ENCODE measurements at regions not wholly inside any gene's neighbourhood (a gene's known extent, or its start where the extent isn't known, plus 50 kb on each side); places are given as distances from the start of the nearest gene placed in this dataset.

DNA sequence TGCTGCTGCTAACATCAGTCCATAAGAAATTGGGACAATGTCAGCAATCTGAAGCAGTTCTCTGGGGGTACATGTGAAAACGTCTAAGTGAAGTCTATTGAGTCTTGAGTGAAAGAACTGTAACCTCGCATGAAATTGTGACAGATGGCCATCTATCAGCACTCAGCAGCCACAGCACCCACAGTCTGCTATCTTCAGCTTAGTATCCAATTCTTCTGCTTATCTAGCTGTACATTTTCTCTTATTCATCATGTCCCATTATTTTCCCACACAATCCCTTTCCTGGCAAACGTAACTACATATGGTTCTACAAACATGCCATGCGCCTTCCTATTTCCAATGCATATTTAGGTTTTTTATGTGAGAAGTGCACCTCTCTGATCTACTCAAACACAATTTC lies 629.7 kb downstream of the NTRK3 start:
- Histone ChIP-seq H3K4me1 (ENCODE audit: insufficient read depth, low read length) (no peaks in the 10 kb centered on the region), H3K9ac (ENCODE audit: low read depth, low read length) (no peak overlapping the region), H3K9me3 (ENCODE audit: insufficient read depth, low read depth, low read length) (no peaks in the 10 kb centered on the region), H3K36me3 (ENCODE audit: insufficient read depth, low read length) (no peaks in the 10 kb centered on the region), H3K27me3 (ENCODE audit: insufficient read depth, low read length) (no peaks in the 10 kb centered on the region), H3K27ac (ENCODE audit: low read depth, low read length) (no peak overlapping the region), H3K4me3 (ENCODE audit: low read length) (no peak overlapping the region)
- 93% methylated on average over 4 of the region's 4 CpGs for WGBS

- H3K4me1 ChIP-seq (ENCODE audit: insufficient read depth, low read length): 0 out of 2 replicates have a peak, but pooled peaks cover 2% of the 10 kb centered on the region
- no peak overlapping the region for H3K9ac ChIP-seq (ENCODE audit: low read depth, low read length)
- H3K36me3 ChIP-seq (ENCODE audit: insufficient read depth, low read length): no peaks in the 10 kb centered on the region
- H3K4me3 ChIP-seq (ENCODE audit: low read length): no peak overlapping the region
- no peaks in the 10 kb centered on the region for H3K27me3 ChIP-seq (ENCODE audit: insufficient read depth, low read length)
- H3K9me3 ChIP-seq (ENCODE audit: insufficient read depth, low read depth, low read length): no peaks in the 10 kb centered on the region
- H3K27ac ChIP-seq (ENCODE audit: low read depth, low read length): no peak overlapping the region
- WGBS: 76% methylated on average over 6 of the region's 6 CpGs
Measured at GRCh38 chr15:87623832-87624231, 632.7 kb downstream of the NTRK3 start.

DNA sequence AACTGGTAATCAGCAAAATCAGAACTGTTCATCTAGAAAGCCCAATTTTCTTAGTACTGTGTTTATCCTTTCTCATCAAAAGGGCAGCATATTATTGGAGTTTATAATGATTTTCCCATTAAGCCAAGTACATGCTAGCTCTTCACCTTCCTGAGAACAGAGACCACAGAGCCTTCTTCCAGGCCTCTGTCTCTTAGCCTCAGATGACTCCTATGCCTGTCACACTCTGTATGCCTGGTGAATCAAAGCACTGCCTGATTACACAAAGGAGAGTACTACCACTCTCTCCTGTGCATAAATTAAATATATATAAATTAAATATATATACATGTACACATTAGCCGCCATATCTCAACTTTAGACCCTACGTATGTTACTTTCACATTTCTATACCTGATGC lies 636.1 kb downstream of the NTRK3 start:
- WGBS: no CpG with 5 or more reads among the region's 2 CpGs
- Histone ChIP-seq H3K27ac (ENCODE audit: low read depth, low read length) (no peak overlapping the region), H3K4me1 (ENCODE audit: insufficient read depth, low read length) (0 out of 2 replicates have a peak, but pooled peaks cover 3% of the 10 kb centered on the region), H3K9me3 (ENCODE audit: insufficient read depth, low read depth, low read length) (no peaks in the 10 kb centered on the region), H3K9ac (ENCODE audit: low read depth, low read length) (no peak overlapping the region), H3K4me3 (ENCODE audit: low read length) (no peak overlapping the region), H3K36me3 (ENCODE audit: insufficient read depth, low read length) (no peaks in the 10 kb centered on the region), H3K27me3 (ENCODE audit: insufficient read depth, low read length) (no peaks in the 10 kb centered on the region)

- no peaks in the 10 kb centered on the region for H3K27me3 ChIP-seq (ENCODE audit: insufficient read depth, low read length)
- H3K4me3 ChIP-seq (ENCODE audit: low read length): no peak overlapping the region
- no peaks in the 10 kb centered on the region for H3K36me3 ChIP-seq (ENCODE audit: insufficient read depth, low read length)
- no peaks in the 10 kb centered on the region for H3K9me3 ChIP-seq (ENCODE audit: insufficient read depth, low read depth, low read length)
- H3K27ac ChIP-seq (ENCODE audit: low read depth, low read length): no peak overlapping the region
- no peak overlapping the region for H3K9ac ChIP-seq (ENCODE audit: low read depth, low read length)
- WGBS: 84% methylated on average over 9 of the region's 9 CpGs
- H3K4me1 ChIP-seq (ENCODE audit: insufficient read depth, low read length): 0 out of 2 replicates have a peak, but pooled peaks cover 3% of the 10 kb centered on the region
Measured at GRCh38 chr15:87619161-87619960, 637.2 kb downstream of the NTRK3 start.

GRCh38 chr15:87618203-87618725 lies 638.3 kb downstream of the NTRK3 start:
- Histone ChIP-seq H3K4me3 (ENCODE audit: low read length) (no peak overlapping the region), H3K27me3 (ENCODE audit: insufficient read depth, low read length) (no peaks in the 10 kb centered on the region), H3K36me3 (ENCODE audit: insufficient read depth, low read length) (no peaks in the 10 kb centered on the region), H3K27ac (ENCODE audit: low read depth, low read length) (no peak overlapping the region), H3K9ac (ENCODE audit: low read depth, low read length) (no peak overlapping the region), H3K4me1 (ENCODE audit: insufficient read depth, low read length) (0 out of 2 replicates have a peak, but pooled peaks cover 3% of the 10 kb centered on the region), H3K9me3 (ENCODE audit: insufficient read depth, low read depth, low read length) (no peaks in the 10 kb centered on the region)
- 72% methylated on average over 4 of the region's 4 CpGs for WGBS

DNA sequence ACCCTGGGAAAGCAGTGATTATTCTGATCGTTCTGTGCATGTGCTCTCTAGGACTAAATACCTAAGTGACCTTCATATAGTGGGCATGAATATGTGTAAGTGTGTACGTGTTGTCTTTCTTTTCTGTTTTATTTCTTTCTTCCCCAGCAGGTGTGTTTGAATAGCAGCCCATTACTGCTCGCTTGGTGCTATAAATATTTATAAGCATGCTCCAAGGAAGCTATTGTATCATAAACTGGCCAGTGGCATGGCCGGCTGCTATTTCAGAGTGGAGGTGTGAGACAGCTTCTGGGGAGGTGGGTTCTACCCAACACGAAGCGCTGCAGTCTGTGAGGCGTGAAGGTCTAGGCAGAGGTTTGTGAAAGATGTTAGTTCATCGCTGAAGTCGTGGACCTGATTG lies 641.8 kb downstream of the NTRK3 start:
- no peak overlapping the region for H3K4me3 ChIP-seq (ENCODE audit: low read length)
- H3K27ac ChIP-seq (ENCODE audit: low read depth, low read length): no peak overlapping the region
- H3K27me3 ChIP-seq (ENCODE audit: insufficient read depth, low read length): no peaks in the 10 kb centered on the region
- no peak overlapping the region for H3K9ac ChIP-seq (ENCODE audit: low read depth, low read length)
- H3K36me3 ChIP-seq (ENCODE audit: insufficient read depth, low read length): no peaks in the 10 kb centered on the region
- 0 out of 2 replicates have a peak, but pooled peaks cover 3% of the 10 kb centered on the region for H3K4me1 ChIP-seq (ENCODE audit: insufficient read depth, low read length)
- no peaks in the 10 kb centered on the region for H3K9me3 ChIP-seq (ENCODE audit: insufficient read depth, low read depth, low read length)
- 97% methylated on average over 9 of the region's 9 CpGs for WGBS

- Histone ChIP-seq H3K36me3 (ENCODE audit: insufficient read depth, low read length) (no peaks in the 10 kb centered on the region), H3K9ac (ENCODE audit: low read depth, low read length) (no peak overlapping the region), H3K27me3 (ENCODE audit: insufficient read depth, low read length) (no peaks in the 10 kb centered on the region), H3K9me3 (ENCODE audit: insufficient read depth, low read depth, low read length) (no peaks in the 10 kb centered on the region), H3K4me3 (ENCODE audit: low read length) (no peak overlapping the region), H3K4me1 (ENCODE audit: insufficient read depth, low read length) (no peaks in the 10 kb centered on the region), H3K27ac (ENCODE audit: low read depth, low read length) (no peak overlapping the region)
- WGBS: 93% methylated on average over 8 of the region's 8 CpGs
Measured at GRCh38 chr15:87610366-87610765, 646.2 kb downstream of the NTRK3 start.

GRCh38 chr15:87609894-87610293 lies 646.6 kb downstream of the NTRK3 start:
- 83% methylated on average over 4 of the region's 4 CpGs for WGBS
- Histone ChIP-seq H3K4me1 (ENCODE audit: insufficient read depth, low read length) (no peaks in the 10 kb centered on the region), H3K27ac (ENCODE audit: low read depth, low read length) (no peak overlapping the region), H3K9me3 (ENCODE audit: insufficient read depth, low read depth, low read length) (no peaks in the 10 kb centered on the region), H3K27me3 (ENCODE audit: insufficient read depth, low read length) (no peaks in the 10 kb centered on the region), H3K9ac (ENCODE audit: low read depth, low read length) (no peak overlapping the region), H3K36me3 (ENCODE audit: insufficient read depth, low read length) (no peaks in the 10 kb centered on the region), H3K4me3 (ENCODE audit: low read length) (no peak overlapping the region)

GRCh38 chr15:87609474-87609873 lies 647.1 kb downstream of the NTRK3 start:
- no peak overlapping the region for H3K27ac ChIP-seq (ENCODE audit: low read depth, low read length)
- 91% methylated on average over 1 of the region's 1 CpG for WGBS
- H3K27me3 ChIP-seq (ENCODE audit: insufficient read depth, low read length): no peaks in the 10 kb centered on the region
- H3K4me1 ChIP-seq (ENCODE audit: insufficient read depth, low read length): no peaks in the 10 kb centered on the region
- H3K4me3 ChIP-seq (ENCODE audit: low read length): no peak overlapping the region
- no peak overlapping the region for H3K9ac ChIP-seq (ENCODE audit: low read depth, low read length)
- no peaks in the 10 kb centered on the region for H3K36me3 ChIP-seq (ENCODE audit: insufficient read depth, low read length)
- H3K9me3 ChIP-seq (ENCODE audit: insufficient read depth, low read depth, low read length): no peaks in the 10 kb centered on the region

DNA sequence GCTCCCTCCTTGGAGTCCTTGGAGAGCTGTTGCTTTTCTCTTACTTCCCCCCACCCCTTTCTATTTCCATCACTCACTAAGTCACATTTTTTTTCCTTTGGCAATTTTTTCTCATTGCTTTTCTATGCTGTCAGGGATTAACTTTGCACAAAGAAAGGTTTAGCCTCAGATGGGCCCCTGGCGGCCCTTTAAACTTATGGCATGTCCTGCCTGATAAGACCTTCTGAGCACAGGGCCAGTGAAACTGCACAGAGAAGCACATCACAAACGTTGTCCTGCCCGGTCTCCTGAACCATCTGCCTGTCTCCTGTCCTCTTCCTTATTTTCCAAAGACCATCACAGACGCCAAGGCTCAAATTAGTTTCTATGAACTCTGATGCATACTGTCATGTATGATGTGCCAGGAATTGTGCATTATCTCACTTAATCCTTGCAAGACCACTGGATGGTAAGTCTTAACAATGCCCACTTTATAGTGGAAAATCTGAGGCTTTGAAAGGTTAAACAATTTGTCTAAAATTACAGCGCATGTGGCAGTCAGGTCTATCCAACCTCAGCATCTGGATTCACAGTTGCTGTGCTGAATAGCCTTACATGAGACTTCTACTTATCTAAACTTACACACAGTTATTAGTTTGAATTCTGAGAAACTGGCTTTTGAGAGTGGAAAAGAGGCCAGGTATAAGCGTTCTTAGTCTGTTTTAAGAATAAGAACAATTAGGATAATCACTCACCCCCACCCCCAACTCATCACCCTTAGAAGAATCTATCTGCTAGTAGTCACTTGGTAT lies 648.1 kb downstream of the NTRK3 start:
- Histone ChIP-seq H3K36me3 (ENCODE audit: insufficient read depth, low read length) (no peaks in the 10 kb centered on the region), H3K9ac (ENCODE audit: low read depth, low read length) (no peak overlapping the region), H3K4me1 (ENCODE audit: insufficient read depth, low read length) (no peaks in the 10 kb centered on the region), H3K27me3 (ENCODE audit: insufficient read depth, low read length) (no peaks in the 10 kb centered on the region), H3K27ac (ENCODE audit: low read depth, low read length) (no peak overlapping the region), H3K4me3 (ENCODE audit: low read length) (no peak overlapping the region), H3K9me3 (ENCODE audit: insufficient read depth, low read depth, low read length) (no peaks in the 10 kb centered on the region)
- 88% methylated on average over 5 of the region's 6 CpGs for WGBS

DNA sequence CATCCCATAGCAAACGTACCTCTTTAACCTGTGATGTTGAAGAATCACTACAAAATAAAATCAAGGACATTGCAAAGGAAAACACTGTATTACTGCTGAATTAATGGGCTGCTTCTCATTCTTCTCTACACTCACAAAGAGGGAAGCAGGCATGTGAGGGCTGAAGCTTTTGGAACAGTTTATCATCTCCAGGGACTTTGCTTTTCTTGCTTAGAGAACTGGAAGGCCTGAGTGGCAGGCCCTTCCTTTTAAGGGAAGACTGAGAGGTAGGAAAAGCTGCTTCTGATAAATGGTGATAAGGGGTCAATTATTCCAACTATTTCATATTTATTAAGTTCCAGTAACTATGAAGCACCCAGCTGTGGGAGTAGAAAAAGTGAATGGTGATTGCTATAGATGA lies 649.6 kb downstream of the NTRK3 start:
- WGBS: 67% methylated on average over 1 of the region's 1 CpG
- Histone ChIP-seq H3K36me3 (ENCODE audit: insufficient read depth, low read length) (no peaks in the 10 kb centered on the region), H3K9me3 (ENCODE audit: insufficient read depth, low read depth, low read length) (no peaks in the 10 kb centered on the region), H3K4me3 (ENCODE audit: low read length) (no peak overlapping the region), H3K9ac (ENCODE audit: low read depth, low read length) (no peak overlapping the region), H3K27ac (ENCODE audit: low read depth, low read length) (no peak overlapping the region), H3K27me3 (ENCODE audit: insufficient read depth, low read length) (no peaks in the 10 kb centered on the region), H3K4me1 (ENCODE audit: insufficient read depth, low read length) (no peaks in the 10 kb centered on the region)

All from HUES64 (cell line).